ENCODE measurements at regions not wholly inside any gene's neighbourhood (a gene's known extent, or its start where the extent isn't known, plus 50 kb on each side); places are given as distances from the start of the nearest gene placed in this dataset.

- Histone ChIP-seq H3K4me1 (no peaks in the 10 kb centered on the region), H3K27me3 (ENCODE audit: low read depth) (peaks cover 11% of the 10 kb centered on the region), H3K27ac (replicated peaks) (no peak overlapping the region), H3K36me3 (no peaks in the 10 kb centered on the region), H3K4me3 (no peak overlapping the region), H3K9me3 (replicated peaks) (no peaks in the 10 kb centered on the region)
- no peak for TF ChIP-seq CTCF (IDR thresholded peaks at IDR 0.05; ENCODE audit: borderline replicate concordance)
- intact Hi-C loops (cut with micrococcal nuclease): no loop called here
- DNase-seq: no peak
Measured at GRCh38 chr17:71791311-71791710, 329.5 kb upstream of the SOX9 start.

GRCh38 chr17:71792966-71793365 is 327.9 kb upstream of the SOX9 start:
- Histone ChIP-seq H3K9me3 (replicated peaks) (no peaks in the 10 kb centered on the region), H3K4me3 (no peak overlapping the region), H3K27me3 (ENCODE audit: low read depth) (peaks cover 14% of the 10 kb centered on the region), H3K36me3 (no peaks in the 10 kb centered on the region), H3K4me1 (no peaks in the 10 kb centered on the region), H3K27ac (replicated peaks) (no peak overlapping the region)
- intact Hi-C loops (cut with micrococcal nuclease): no loop called here
- no peak for DNase-seq
- TF ChIP-seq CTCF (IDR thresholded peaks at IDR 0.05; ENCODE audit: borderline replicate concordance): no peak

GRCh38 chr17:71793518-71793917 is 327.3 kb upstream of the SOX9 start:
- intact Hi-C loops (cut with micrococcal nuclease): no loop called here
- no peak overlapping the region for H3K4me3 ChIP-seq
- peaks cover 14% of the 10 kb centered on the region for H3K27me3 ChIP-seq (ENCODE audit: low read depth)
- H3K9me3 ChIP-seq (replicated peaks): no peaks in the 10 kb centered on the region
- TF ChIP-seq CTCF (IDR thresholded peaks at IDR 0.05; ENCODE audit: borderline replicate concordance): no peak
- H3K36me3 ChIP-seq: no peaks in the 10 kb centered on the region
- DNase-seq: no peak
- H3K27ac ChIP-seq (replicated peaks): no peak overlapping the region
- no peaks in the 10 kb centered on the region for H3K4me1 ChIP-seq

- DNase-seq: no peak
- Histone ChIP-seq H3K27ac (replicated peaks) (no peak overlapping the region), H3K27me3 (ENCODE audit: low read depth) (peaks cover 14% of the 10 kb centered on the region), H3K36me3 (no peaks in the 10 kb centered on the region), H3K4me3 (no peak overlapping the region), H3K4me1 (no peaks in the 10 kb centered on the region), H3K9me3 (replicated peaks) (no peaks in the 10 kb centered on the region)
- intact Hi-C loops (cut with micrococcal nuclease): no loop called here
- no peak for TF ChIP-seq CTCF (IDR thresholded peaks at IDR 0.05; ENCODE audit: borderline replicate concordance)
Measured at GRCh38 chr17:71798701-71799100, 322.1 kb upstream of the SOX9 start.

DNA sequence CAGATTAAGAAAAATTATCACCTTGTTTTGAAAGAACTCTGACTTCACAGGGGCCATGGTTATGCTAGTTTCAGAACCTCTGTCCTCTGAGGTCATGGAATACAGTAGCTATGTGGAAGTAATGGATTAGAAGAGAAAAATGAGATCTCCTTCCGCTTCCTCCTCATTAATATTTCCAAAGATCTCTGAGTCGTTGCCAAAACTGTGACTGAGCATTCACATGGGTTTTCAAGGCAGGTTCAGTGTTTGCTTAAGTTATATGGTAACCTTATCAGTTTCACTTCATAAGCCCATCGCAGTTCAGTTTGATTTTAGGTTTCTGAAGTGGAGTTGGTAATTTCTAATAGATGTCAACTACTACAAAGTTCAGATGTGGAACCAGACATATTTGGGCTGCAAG is 321.2 kb upstream of the SOX9 start:
- TF ChIP-seq CTCF (IDR thresholded peaks at IDR 0.05; ENCODE audit: borderline replicate concordance): no peak
- no peaks in the 10 kb centered on the region for H3K9me3 ChIP-seq (replicated peaks)
- H3K27ac ChIP-seq (replicated peaks): no peak overlapping the region
- no peak overlapping the region for H3K4me3 ChIP-seq
- no peaks in the 10 kb centered on the region for H3K4me1 ChIP-seq
- DNase-seq: no peak
- intact Hi-C loops (cut with micrococcal nuclease): no loop called here
- H3K27me3 ChIP-seq (ENCODE audit: low read depth): peaks cover 14% of the 10 kb centered on the region
- H3K36me3 ChIP-seq: no peaks in the 10 kb centered on the region

DNA sequence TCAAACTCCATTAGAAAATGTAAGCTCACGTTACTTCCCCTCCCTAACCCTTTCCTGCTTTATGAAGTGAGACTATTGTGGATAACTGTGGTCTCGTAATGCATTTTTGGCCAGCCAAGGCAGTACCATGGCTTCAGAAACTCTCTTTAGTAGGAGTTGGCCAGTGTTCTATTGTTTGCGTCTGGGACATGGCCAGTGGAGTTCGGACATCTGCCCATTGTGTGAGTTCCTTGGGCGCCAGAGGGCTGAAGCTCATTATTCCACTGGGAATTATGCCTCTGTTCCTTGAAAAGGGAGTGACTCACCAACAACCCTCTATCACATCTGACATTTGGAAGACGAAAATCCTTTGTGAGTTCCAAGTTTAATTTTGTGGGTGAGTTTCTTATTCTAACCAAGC is 319.5 kb upstream of the SOX9 start:
- Histone ChIP-seq H3K9me3 (replicated peaks) (no peaks in the 10 kb centered on the region), H3K36me3 (no peaks in the 10 kb centered on the region), H3K4me1 (no peaks in the 10 kb centered on the region), H3K4me3 (no peak overlapping the region), H3K27ac (replicated peaks) (no peak overlapping the region), H3K27me3 (ENCODE audit: low read depth) (peaks cover 3% of the 10 kb centered on the region)
- TF ChIP-seq CTCF (IDR thresholded peaks at IDR 0.05; ENCODE audit: borderline replicate concordance): no peak
- no peak for DNase-seq
- intact Hi-C loops (cut with micrococcal nuclease): no loop called here
